NCI-H128 (cell line): ENCODE measurements at regions not wholly inside any gene's neighbourhood (a gene's known extent, or its start where the extent isn't known, plus 50 kb on each side); places are given as distances from the start of the nearest gene placed in this dataset.
"Not testable (repeated sequence)": the region's sequence is repeated elsewhere in the genome, so short reads cannot be mapped to it uniquely, and the experiment has no call there.

Source experiments
- DNase-seq: peaks from one replicate; lab custom pipeline; 2025; ENCODE audit not compliant: unreplicated experiment; lab: John Stamatoyannopoulos, UW

GRCh38 chr11:100528872-100529416 is 158.1 kb upstream of the ARHGAP42 start:
- no peak for DNase-seq

GRCh38 chr11:100531290-100531689 is 155.8 kb upstream of the ARHGAP42 start:
- DNase-seq: not testable (repeated sequence)

GRCh38 chr11:100536979-100537378 is 150.1 kb upstream of the ARHGAP42 start:
- no peak for DNase-seq

GRCh38 chr11:100543386-100543785 is 143.7 kb upstream of the ARHGAP42 start:
- DNase-seq: no peak

GRCh38 chr11:100545556-100545955 is 141.5 kb upstream of the ARHGAP42 start:
- DNase-seq: peak; percentile 54

- DNase-seq: no peak
These were observed 141.1 kb upstream of the ARHGAP42 start for GRCh38 chr11:100545970-100546369.

- DNase-seq: no peak
These were observed 140.4 kb upstream of the ARHGAP42 start for GRCh38 chr11:100546714-100547113.

- DNase-seq: no peak
These were observed 136.8 kb upstream of the ARHGAP42 start for GRCh38 chr11:100550298-100550697.

- DNase-seq: peak; percentile 68
These were observed 136.0 kb upstream of the ARHGAP42 start for GRCh38 chr11:100550912-100551632.

GRCh38 chr11:100555931-100556330 is 131.2 kb upstream of the ARHGAP42 start:
- DNase-seq: no peak

- no peak for DNase-seq
These were observed 130.3 kb upstream of the ARHGAP42 start for GRCh38 chr11:100556781-100557180.

GRCh38 chr11:100557830-100558611 is 129.1 kb upstream of the ARHGAP42 start:
- no peak for DNase-seq

- no peak for DNase-seq
These were observed 126.5 kb upstream of the ARHGAP42 start for GRCh38 chr11:100560606-100561005.

- no peak for DNase-seq
These were observed 125.8 kb upstream of the ARHGAP42 start for GRCh38 chr11:100561323-100561722.

- no peak for DNase-seq
These were observed 125.0 kb upstream of the ARHGAP42 start for GRCh38 chr11:100562128-100562527.

- DNase-seq: no peak
These were observed 123.4 kb upstream of the ARHGAP42 start for GRCh38 chr11:100563541-100564280.

- no peak for DNase-seq
These were observed 113.1 kb upstream of the ARHGAP42 start for GRCh38 chr11:100573911-100574513.

GRCh38 chr11:100574894-100575769 is 112.0 kb upstream of the ARHGAP42 start:
- no peak for DNase-seq

- DNase-seq: peak; percentile 15
These were observed 111.0 kb upstream of the ARHGAP42 start for GRCh38 chr11:100575860-100576717.
